Gastroesophageal sphincter (tissue), 4 donors: ENCODE measurements at regions not wholly inside any gene's neighbourhood (a gene's known extent, or its start where the extent isn't known, plus 50 kb on each side); places are given as distances from the start of the nearest gene placed in this dataset.

Experiments used
- ATAC-seq: fragments of 150-250 bp; one replicate; pipeline ENCODE4 v1.9.1; 2016; ENCODE audit warnings: mild to moderate bottlenecking, moderate library complexity
- H3K27ac ChIP-seq, 4 donors: fragments of 200-600 bp; sonication (generic) in 3 of 4; 1 replicate in 3 of 4; 2 replicates in 1 of 4; pipeline ENCODE4 v1.5.1; 2016 to 2019
- H3K27me3 ChIP-seq: fragments of 200-600 bp; sonication (generic); one replicate; pipeline ENCODE4 v1.5.1; 2019
- H3K36me3 ChIP-seq, 2 donors: fragments of 200-600 bp; sonication (generic); one replicate each; pipeline ENCODE4 v1.5.1; 2019; ENCODE audit warnings: control low read depth in 1 of 2
- H3K4me1 ChIP-seq, 3 donors: fragments of 200-600 bp; sonication (generic); 1 replicate in 2 of 3; 2 replicates in 1 of 3; pipeline ENCODE4 v1.5.1; 2016 to 2019; ENCODE audit warnings: control low read depth in 2 of 3
- H3K4me3 ChIP-seq, 2 donors: fragments of 200-600 bp; sonication (generic); one replicate each; pipeline ENCODE4 v1.5.1; 2019; ENCODE audit warnings: mild to moderate bottlenecking in 1 of 2, moderate library complexity in 1 of 2
- H3K9me3 ChIP-seq, 3 donors: fragments of 200-600 bp; sonication (generic); one replicate each; pipeline ENCODE4 v1.5.1; 2017 to 2019; ENCODE audit warnings: control low read depth in 2 of 3
- EP300 ChIP-seq: sonication (generic); formaldehyde crosslinking; IDR thresholded peaks from one replicate; pipeline ENCODE4 v1.6.1; 2017; ENCODE audit warnings: antibody characterized with exemption, mild to moderate bottlenecking
- POLR2A ChIP-seq, 2 donors: fragments of 450-650 bp; IDR thresholded peaks; one replicate each; pipeline ENCODE4 v1.6.1; 2017; ENCODE audit warnings: antibody characterized with exemption in 2 of 2, mild to moderate bottlenecking in 2 of 2, moderate library complexity in 1 of 2
- POLR2AphosphoS5 ChIP-seq: sonication (generic); formaldehyde crosslinking; IDR thresholded peaks from one replicate; pipeline ENCODE4 v1.6.1; 2017; ENCODE audit warnings: antibody characterized with exemption
- WGBS, 2 donors: methylation state at CpG; one replicate each; pipeline ENCODE4 v1.1.5; 2018; ENCODE audit warnings: low coverage in 1 of 2; 5-methylcytosine and 5-hydroxymethylcytosine counted together
- TF ChIP-seq, protein P1 (sequence below), 4 experiments: fragments of 200-600 bp in 2 of 4; fragments of 450-650 bp in 2 of 4; sonication (generic) in 1 of 4; IDR thresholded peaks; one replicate each; pipeline ENCODE4 v1.5.1; 2017 to 2019; ENCODE audit warnings: antibody characterized with exemption in 4 of 4, mild to moderate bottlenecking in 2 of 4, moderate library complexity in 2 of 4

DNA sequence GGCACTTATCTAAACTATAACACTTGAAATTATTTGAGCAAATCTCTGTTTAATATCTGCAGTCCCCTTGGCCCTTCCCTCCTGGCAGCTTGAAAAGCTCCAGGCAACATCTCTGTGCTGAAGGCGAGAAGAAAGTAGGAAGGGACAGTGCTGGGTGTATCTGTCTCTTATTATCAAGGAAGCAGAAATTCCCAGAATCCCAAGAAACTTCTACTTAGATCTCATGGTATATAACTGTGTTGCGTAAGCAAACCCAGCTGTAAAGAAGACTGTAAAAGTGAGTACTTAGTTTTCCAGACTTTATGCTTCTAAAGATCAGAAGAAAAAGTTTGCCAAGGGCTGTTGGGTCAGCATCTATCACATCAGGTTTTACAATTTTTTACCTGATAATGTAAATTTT lies 1869.8 kb downstream of the MAT2B start:
- no peak overlapping the region for H3K4me3 ChIP-seq

DNA sequence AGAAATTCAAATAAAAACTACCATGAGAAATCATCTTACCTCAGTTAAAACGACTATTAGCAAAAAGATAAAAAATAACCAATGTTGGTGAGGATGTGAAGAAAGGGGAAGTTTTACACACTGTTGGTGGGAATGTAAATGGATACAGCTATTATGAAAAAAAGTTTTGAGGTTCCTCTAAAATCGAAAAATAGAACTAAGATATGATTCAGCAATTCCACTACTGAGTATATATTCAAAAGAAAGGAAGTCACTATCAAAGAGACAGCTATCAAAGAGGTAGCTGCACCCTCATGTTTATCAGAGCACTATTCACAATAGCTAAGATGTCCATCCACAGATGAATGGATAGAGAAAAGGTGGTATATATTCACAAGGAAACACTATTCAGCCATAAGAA lies 1888.4 kb downstream of the MAT2B start:
- ATAC-seq: no peak
- Histone ChIP-seq H3K27ac (no peak overlapping the region), H3K36me3 (no peaks in the 10 kb centered on the region), H3K27me3 (no peaks in the 10 kb centered on the region), H3K4me1 (no peaks in the 10 kb centered on the region), H3K9me3 (peaks cover 0 to 17% (median 0%) of the 10 kb centered on the region in 3 donors), H3K4me3 (no peak overlapping the region)
- TF ChIP-seq, protein P1, sequence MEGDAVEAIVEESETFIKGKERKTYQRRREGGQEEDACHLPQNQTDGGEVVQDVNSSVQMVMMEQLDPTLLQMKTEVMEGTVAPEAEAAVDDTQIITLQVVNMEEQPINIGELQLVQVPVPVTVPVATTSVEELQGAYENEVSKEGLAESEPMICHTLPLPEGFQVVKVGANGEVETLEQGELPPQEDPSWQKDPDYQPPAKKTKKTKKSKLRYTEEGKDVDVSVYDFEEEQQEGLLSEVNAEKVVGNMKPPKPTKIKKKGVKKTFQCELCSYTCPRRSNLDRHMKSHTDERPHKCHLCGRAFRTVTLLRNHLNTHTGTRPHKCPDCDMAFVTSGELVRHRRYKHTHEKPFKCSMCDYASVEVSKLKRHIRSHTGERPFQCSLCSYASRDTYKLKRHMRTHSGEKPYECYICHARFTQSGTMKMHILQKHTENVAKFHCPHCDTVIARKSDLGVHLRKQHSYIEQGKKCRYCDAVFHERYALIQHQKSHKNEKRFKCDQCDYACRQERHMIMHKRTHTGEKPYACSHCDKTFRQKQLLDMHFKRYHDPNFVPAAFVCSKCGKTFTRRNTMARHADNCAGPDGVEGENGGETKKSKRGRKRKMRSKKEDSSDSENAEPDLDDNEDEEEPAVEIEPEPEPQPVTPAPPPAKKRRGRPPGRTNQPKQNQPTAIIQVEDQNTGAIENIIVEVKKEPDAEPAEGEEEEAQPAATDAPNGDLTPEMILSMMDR (IDR thresholded peaks at IDR 0.05): no peak
- TF ChIP-seq EP300 (no peak), POLR2AphosphoS5 (no peak), POLR2A (IDR thresholded peaks at IDR 0.05) (no peak)
- WGBS, 2 donors: 60 to 75% methylated on average over 2 of the region's 2 CpGs

More for the DNA sequence above, 1869.8 kb downstream of the MAT2B start:
- Histone ChIP-seq H3K27ac (no peak overlapping the region), H3K4me1 (no peaks in the 10 kb centered on the region), H3K27me3 (no peaks in the 10 kb centered on the region), H3K9me3 (no peaks in the 10 kb centered on the region), H3K36me3 (no peaks in the 10 kb centered on the region)
- no peak for TF ChIP-seq EP300
- TF ChIP-seq, protein P1 (IDR thresholded peaks at IDR 0.05): no peak
- TF ChIP-seq POLR2A (IDR thresholded peaks at IDR 0.05): no peak
- no peak for TF ChIP-seq POLR2AphosphoS5
- 80 to 100% methylated on average over 1 of the region's 2 CpGs for WGBS, 2 donors
- ATAC-seq: no peak

DNA sequence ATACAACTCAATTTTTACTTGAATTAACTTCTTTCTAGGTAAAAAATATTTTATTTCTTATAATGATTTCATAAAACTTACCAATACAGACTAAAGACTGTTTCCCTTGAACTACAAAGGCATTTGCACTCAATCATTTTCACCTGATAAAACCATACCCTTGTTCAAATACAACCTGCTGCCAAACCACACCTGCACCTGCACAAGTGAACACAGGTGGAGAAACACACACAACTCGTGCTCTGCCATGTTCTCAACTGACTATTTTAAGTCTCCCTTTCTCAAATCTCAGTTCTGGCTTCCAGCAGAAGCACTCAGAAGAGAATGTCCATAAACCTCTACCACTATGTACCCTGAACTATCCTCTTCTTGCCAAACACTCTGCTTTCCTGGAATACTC lies 1892.1 kb downstream of the MAT2B start:
- no peaks in the 10 kb centered on the region for H3K4me1 ChIP-seq
- 36 to 62% methylated on average over 1 of the region's 1 CpG for WGBS, 2 donors
- H3K27ac ChIP-seq: no peak overlapping the region
- TF ChIP-seq POLR2A (IDR thresholded peaks at IDR 0.05): no peak
- TF ChIP-seq, protein P1 (IDR thresholded peaks at IDR 0.05): no peak
- no peak for TF ChIP-seq POLR2AphosphoS5
- no peak for TF ChIP-seq EP300
- no peaks in the 10 kb centered on the region for H3K27me3 ChIP-seq
- H3K36me3 ChIP-seq: no peaks in the 10 kb centered on the region
- ATAC-seq: no peak
- no peaks in the 10 kb centered on the region for H3K9me3 ChIP-seq
- H3K4me3 ChIP-seq: no peak overlapping the region

DNA sequence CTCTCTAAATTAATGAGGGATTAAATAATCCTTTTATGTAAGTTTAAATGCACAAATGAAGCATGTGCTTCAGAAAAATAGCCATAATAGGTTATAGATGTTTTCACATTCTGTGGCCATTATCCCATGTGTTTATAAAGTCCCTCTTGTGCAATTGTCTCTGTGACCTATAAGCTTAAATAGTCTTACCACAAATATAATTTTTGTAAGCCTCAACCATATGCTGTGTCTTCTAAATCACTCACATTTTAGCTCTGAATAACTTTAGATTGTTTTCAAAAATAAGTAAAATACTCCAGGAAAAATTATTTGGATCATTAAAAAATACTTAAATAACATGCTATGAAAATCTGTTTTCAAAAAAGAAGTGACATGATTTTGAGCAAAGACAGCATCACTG lies 1894.7 kb downstream of the MAT2B start:
- no peaks in the 10 kb centered on the region for H3K36me3 ChIP-seq
- H3K9me3 ChIP-seq: no peaks in the 10 kb centered on the region
- H3K4me1 ChIP-seq: no peaks in the 10 kb centered on the region
- H3K27me3 ChIP-seq: no peaks in the 10 kb centered on the region
- no peak overlapping the region for H3K4me3 ChIP-seq
- H3K27ac ChIP-seq: no peak overlapping the region
- ATAC-seq: no peak
- TF ChIP-seq EP300 (no peak), POLR2AphosphoS5 (no peak), POLR2A (IDR thresholded peaks at IDR 0.05) (no peak)
- TF ChIP-seq, protein P1 (IDR thresholded peaks at IDR 0.05): no peak

DNA sequence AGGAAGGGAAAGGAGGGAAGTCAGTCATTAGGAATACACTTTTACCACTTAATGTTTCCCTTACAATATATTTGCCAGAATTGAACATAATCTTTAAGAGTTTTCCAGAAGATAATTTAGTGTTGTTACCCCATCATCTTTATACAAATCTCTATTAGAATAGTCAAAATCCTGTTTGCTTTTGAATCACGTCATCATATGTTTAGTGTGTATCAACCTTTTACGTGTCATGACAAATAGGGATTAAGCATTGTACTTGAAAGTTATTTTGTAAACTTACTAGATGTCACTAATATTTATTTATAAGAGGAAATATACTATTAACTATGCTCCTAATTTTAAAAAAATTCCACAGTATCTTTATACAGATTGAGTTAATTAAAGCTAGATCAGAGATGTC lies 1899.5 kb downstream of the MAT2B start:
- peaks cover 0 to 22% (median 0%) of the 10 kb centered on the region in 3 donors for H3K9me3 ChIP-seq
- H3K4me1 ChIP-seq: no peaks in the 10 kb centered on the region
- WGBS, 2 donors: 64 to 72% methylated on average over 2 of the region's 2 CpGs
- no peaks in the 10 kb centered on the region for H3K36me3 ChIP-seq
- TF ChIP-seq POLR2AphosphoS5 (no peak), EP300 (no peak), POLR2A (IDR thresholded peaks at IDR 0.05) (no peak)
- TF ChIP-seq, protein P1 (IDR thresholded peaks at IDR 0.05): no peak
- H3K27me3 ChIP-seq: no peaks in the 10 kb centered on the region
- H3K4me3 ChIP-seq: no peak overlapping the region
- ATAC-seq: no peak
- H3K27ac ChIP-seq: no peak overlapping the region
